GM18873 (cell line): ENCODE measurements at regions not wholly inside any gene's neighbourhood (a gene's known extent, or its start where the extent isn't known, plus 50 kb on each side); places are given as distances from the start of the nearest gene placed in this dataset.

ENCODE experiments used
- ATAC-seq: cut with Tn5 transposase; IDR thresholded peaks from one replicate; pipeline ENCODE4 v1.9.1; 2021; ENCODE audit warnings: mild to moderate bottlenecking, moderate library complexity, moderate number of reproducible peaks; ENCODE audit not compliant: unreplicated experiment, low FRiP score

DNA sequence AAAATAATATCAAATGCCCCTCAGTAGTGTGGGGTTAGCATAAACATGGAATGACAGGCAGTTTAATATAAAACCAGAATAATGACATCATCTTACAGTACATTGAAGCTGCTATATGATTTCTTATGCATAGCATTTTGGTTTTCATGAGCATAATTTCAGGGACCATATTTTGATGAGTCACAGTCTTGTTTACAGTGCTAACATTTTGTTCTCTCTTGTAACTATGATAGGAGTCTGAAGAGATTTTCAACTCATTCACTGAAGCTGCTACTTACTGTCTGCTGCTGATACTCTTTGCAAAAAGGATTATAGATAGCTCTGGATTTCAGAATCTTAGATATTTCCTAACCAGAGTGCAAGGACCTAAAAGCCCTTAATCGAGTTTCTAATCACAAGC lies 92.6 kb upstream of the CCDC54 start:
- no peak for ATAC-seq

DNA sequence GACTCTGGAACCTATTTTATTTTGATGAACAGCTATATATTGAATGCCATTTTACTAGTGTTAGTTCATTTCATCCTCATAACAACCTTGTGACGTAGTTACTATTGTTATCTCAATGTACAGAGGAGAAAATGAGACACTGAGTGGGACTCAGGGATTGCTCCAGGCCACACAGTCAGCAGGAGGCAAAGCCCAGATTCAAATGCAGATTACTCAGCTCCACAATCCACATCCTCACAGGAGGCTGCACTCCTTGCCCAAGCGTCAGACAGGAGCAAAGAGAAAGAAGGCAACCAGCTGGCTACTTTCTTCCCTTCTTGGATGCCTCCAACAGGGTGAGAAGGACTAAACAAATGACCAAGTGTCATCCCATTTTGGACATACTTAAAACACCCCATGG lies 92.0 kb upstream of the CCDC54 start:
- ATAC-seq: no peak

DNA sequence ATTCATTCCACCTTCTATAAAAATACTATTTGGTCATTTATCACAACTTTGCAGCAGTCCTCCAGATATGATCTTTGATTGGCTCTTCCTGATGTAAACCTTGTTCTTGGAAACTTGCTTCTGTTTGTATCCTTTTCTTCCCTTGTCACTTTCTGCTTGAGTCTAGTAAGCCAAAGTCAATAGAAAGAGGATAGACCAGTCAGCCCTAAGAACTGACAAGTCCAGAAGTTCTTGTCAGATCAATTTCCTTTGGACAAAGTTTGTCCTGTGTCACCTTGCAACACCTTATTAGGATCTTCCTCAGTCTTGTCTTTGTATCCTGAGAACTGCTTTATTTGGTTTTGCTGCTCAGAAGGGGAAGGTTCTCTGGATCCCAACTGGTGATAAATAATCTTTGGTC lies 87.9 kb upstream of the CCDC54 start:
- no peak for ATAC-seq

DNA sequence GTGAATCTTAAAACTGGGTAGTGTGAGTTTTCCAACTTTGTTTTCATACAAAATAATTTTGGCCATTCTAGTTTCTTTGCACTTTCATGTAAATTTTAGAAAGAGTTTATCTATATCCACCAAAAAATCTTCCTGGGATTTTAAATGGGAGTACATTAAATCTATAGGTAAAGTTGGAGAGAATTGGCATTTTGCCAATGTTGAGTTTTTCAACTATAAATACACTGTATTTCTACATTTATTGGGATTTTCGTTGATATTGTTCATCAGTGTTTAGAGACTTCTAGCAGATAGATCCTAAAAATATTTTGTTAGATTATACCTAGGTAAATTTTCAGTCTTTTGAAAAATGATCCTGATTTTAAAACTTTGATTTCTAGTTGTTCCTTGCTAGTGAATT lies 83.1 kb upstream of the CCDC54 start:
- ATAC-seq: no peak

DNA sequence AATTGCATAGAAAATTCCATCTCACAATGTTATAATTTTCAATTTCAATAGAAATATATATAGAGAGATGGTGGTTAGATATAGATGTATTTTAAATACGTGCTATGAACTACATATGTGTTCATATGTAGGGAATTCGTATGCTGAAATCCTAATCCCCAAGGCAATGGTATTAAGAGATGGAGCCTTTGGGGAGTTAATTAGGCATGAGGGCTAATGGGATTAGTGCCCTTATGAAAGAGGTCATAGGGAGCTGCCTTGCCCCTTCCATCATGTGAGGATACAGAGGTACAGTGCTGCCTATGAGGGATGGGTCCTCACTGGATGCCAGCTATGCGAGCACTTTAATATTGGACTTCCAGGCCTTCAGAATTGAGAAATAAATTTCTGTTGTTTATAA lies 79.6 kb upstream of the CCDC54 start:
- ATAC-seq: no peak

DNA sequence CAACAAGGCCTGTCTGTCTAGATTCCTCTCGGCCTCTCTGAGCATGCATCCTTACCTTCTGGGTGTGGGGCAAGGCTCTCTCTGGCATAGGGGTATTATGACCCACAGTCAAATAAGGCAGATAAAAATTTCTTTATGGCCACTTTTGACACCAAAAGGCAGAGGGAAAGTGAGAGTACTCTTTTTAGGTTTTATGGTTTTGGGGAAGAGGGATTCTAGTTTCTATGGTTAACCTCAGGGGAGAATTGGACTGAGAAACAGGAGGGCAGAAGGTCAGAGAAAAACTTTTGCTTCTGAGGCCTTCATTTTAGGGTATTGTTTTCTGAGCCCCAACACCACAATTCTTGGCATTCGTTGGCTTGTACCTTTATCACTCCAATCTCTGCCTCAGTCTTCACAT lies 70.0 kb upstream of the CCDC54 start:
- ATAC-seq: no peak

DNA sequence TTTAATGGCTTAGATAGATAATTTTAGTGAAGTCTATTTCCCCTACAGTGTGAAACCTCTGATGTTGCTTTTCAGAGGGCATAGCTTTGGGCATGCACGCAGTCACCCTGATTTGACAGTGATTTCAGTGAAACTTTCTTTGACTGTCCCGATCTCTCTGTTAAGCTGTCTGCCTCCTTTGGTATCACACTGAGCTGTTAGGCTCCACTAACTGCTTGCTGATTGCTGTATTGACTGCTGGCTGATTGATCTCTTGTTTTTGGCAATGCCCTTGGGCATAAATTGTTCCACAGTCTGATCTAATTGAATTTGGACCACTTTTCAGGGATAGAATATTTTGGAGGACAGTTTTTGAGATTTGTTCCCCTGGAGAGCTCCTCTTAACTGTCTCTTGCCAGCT lies 68.5 kb upstream of the CCDC54 start:
- ATAC-seq: no peak

DNA sequence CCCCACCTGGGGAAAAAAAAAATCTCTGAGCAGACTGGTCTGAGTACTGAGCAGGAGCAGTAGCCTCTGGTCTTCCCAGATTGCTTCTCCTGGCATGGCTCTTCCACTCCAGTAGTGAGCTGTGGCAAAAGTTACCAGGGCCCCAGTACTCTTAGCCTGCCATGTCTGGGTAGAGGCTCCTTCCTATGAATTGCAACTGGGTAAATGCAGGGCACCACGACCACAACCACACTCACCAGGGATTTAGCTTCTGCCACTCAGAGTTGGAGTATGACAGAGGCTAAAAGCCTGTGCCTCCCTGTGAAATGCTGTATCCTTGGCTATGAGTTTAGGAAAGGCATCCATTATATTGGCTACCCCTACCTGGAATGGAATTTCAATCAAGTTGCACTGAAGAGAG lies 67.9 kb upstream of the CCDC54 start:
- no peak for ATAC-seq

DNA sequence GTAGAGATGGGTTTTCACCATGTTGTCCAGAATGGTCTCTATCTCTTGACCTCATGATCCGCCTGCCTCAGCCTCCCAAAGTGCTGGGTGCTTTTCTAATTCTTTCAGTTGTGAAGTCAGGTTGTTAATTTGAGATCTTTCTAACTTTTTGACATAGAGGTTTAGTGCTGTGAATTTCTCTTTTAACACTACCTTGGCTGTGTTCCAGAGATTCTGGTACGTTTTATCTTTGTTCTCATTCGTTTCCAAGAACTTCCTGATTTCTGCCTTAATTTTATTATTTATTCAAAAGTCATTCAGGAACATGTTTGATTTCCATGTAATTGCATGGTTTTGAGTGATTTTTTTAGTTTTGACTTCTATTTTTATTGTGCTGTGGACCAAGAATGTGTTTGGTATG lies 63.5 kb upstream of the CCDC54 start:
- no peak for ATAC-seq

DNA sequence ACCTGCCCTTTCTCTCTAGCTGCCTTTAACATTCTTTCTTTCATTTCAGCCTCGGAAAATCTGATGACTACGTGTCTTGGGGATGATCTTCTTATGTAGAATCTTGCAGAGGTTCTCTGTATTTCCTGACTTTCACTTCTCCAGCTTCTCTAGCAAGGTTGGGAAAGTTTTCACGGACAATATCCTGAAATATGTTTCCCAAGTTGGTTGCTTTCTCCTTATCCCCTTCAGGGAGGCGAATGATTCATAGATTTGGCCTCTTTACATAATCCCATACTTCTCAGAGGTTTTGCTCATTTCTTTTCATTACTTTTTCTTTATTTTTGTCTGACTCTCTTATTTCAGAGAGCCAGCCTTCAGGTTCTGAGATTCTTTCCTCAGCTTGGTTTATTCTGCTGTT lies 62.1 kb upstream of the CCDC54 start:
- no peak for ATAC-seq

DNA sequence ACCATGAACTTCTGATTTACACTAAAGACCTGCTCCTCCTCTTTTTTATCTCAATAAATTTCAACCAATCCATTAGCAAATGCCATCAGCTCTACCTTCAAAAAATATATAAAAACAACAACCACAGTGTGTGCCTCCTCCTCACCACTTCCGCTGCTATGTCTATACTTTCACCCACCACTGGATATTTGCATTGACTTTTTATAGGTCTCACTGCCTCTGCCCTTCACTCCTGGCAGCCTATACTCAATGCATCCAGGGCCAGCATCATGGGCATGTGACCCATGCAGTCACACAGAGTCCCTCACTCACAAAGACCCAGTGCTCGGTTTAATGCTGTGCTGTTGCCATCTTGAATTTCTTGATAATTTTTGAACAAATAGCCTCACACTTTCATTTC lies 53.5 kb upstream of the CCDC54 start:
- ATAC-seq: peak; percentile 75

DNA sequence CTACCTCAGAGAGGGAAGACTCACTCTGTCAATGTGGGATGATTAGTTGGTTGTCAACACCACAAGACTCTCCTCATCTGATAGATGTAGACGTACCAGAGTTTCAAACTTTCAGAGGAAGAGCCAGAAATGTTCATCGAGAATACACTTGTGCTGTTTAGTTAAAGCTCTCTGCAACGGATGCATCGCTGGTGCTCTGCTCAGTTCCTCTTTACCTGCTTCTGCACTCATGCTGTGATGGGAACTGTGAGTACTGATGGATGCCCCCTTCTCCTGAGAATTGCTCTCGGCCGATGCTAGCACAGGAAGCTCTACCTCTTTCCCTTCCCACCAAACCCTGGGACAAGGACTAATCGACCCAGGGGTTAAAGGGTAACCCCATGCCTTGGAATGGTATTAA lies 51.8 kb upstream of the CCDC54 start:
- no peak for ATAC-seq
